Prostate gland (tissue), 2 donors: ENCODE measurements at regions not wholly inside any gene's neighbourhood (a gene's known extent, or its start where the extent isn't known, plus 50 kb on each side); places are given as distances from the start of the nearest gene placed in this dataset.

Source experiments
- DNase-seq: peaks from one replicate; pipeline ENCODE4 v3.0.0-alpha.2; 2019; ENCODE audit warnings: low spot score
- H3K27ac ChIP-seq, 2 donors: fragments of 200-600 bp; sonication (generic); 2 replicates each; pipeline ENCODE4 v1.5.1; 2017 to 2019
- H3K27me3 ChIP-seq: fragments of 200-600 bp; sonication (generic); replicated peaks from 2 replicates; pipeline ENCODE4 v1.5.1; 2019; ENCODE audit not compliant: insufficient read depth
- H3K36me3 ChIP-seq, 2 donors: fragments of 200-600 bp; sonication (generic); 1 replicate in 1 of 2; 2 replicates in 1 of 2; pipeline versions ENCODE4 v1.5.1 to v1.8.1; 2017 to 2019
- H3K4me1 ChIP-seq: fragments of 200-600 bp; sonication (generic); replicated peaks from 2 replicates; pipeline ENCODE4 v1.5.1; 2019
- H3K4me3 ChIP-seq, 2 donors: fragments of 200-600 bp; sonication (generic); 2 replicates each; pipeline ENCODE4 v1.5.1; 2017 to 2019
- H3K9me3 ChIP-seq: fragments of 200-600 bp; sonication (generic); 2 replicates; pipeline ENCODE4 v1.5.1; 2017
- POLR2A ChIP-seq: fragments of 450-650 bp; IDR thresholded peaks from one replicate; pipeline ENCODE4 v1.6.1; 2016; ENCODE audit warnings: antibody characterized with exemption, mild to moderate bottlenecking
- POLR2AphosphoS5 ChIP-seq: sonication (generic); formaldehyde crosslinking; IDR thresholded peaks from one replicate; pipeline ENCODE4 v1.6.1; 2017; ENCODE audit warnings: antibody characterized with exemption
- WGBS: methylation state at CpG from one replicate; pipeline ENCODE4 v1.1.5; 2018; 5-methylcytosine and 5-hydroxymethylcytosine counted together
- intact Hi-C: fragments of 100-400 bp; cut with DNase I; formaldehyde crosslinking; loops from one replicate; pipeline ENCODE4 v1.14.2; 2022
- TF ChIP-seq, protein P1 (sequence below), 4 experiments: fragments of 200-600 bp in 2 of 4; fragments of 450-650 bp in 2 of 4; sonication (generic) in 2 of 4; IDR thresholded peaks; 1 replicate in 3 of 4; 2 replicates in 1 of 4; pipeline ENCODE4 v1.5.1; 2016 to 2019; ENCODE audit warnings: antibody characterized with exemption in 4 of 4, mild to moderate bottlenecking in 2 of 4, moderate library complexity in 2 of 4

DNA sequence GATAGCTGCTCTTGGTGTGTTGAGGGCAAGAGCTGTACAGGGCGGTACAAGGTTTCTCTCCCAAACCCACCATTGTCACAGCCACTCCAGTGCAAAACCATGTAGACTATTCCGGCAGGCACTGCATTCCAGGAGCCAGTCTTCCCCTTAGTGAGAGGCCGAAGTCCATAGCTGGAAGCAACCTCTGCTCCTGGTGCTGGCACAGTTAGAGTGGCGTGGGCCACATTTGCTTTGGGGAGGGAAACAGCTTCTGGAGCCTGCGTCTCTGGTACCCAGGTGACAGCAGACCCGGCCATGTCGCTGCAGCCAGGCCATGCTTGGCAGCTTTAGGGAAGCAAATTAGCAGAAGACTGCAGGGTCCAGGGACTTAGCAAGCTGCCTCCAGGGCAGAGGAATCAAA is 788.0 kb downstream of the BRD1 start:
- WGBS, result 81% methylated on average over 7 of the region's 7 CpGs
- TF ChIP-seq POLR2AphosphoS5, result no peak
- TF ChIP-seq, protein P1, sequence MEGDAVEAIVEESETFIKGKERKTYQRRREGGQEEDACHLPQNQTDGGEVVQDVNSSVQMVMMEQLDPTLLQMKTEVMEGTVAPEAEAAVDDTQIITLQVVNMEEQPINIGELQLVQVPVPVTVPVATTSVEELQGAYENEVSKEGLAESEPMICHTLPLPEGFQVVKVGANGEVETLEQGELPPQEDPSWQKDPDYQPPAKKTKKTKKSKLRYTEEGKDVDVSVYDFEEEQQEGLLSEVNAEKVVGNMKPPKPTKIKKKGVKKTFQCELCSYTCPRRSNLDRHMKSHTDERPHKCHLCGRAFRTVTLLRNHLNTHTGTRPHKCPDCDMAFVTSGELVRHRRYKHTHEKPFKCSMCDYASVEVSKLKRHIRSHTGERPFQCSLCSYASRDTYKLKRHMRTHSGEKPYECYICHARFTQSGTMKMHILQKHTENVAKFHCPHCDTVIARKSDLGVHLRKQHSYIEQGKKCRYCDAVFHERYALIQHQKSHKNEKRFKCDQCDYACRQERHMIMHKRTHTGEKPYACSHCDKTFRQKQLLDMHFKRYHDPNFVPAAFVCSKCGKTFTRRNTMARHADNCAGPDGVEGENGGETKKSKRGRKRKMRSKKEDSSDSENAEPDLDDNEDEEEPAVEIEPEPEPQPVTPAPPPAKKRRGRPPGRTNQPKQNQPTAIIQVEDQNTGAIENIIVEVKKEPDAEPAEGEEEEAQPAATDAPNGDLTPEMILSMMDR (IDR thresholded peaks at IDR 0.05), result no peak
- TF ChIP-seq POLR2A, result no peak
- no peaks in the 10 kb centered on the region for H3K9me3 ChIP-seq
- H3K4me1 ChIP-seq, result no peaks in the 10 kb centered on the region
- no peak overlapping the region for H3K27ac ChIP-seq
- H3K27me3 ChIP-seq, result peaks cover 3% of the 10 kb centered on the region
- no peak for DNase-seq
- H3K4me3 ChIP-seq, result no peak overlapping the region
- intact Hi-C loops, result no loop called here
- no peaks in the 10 kb centered on the region for H3K36me3 ChIP-seq

DNA sequence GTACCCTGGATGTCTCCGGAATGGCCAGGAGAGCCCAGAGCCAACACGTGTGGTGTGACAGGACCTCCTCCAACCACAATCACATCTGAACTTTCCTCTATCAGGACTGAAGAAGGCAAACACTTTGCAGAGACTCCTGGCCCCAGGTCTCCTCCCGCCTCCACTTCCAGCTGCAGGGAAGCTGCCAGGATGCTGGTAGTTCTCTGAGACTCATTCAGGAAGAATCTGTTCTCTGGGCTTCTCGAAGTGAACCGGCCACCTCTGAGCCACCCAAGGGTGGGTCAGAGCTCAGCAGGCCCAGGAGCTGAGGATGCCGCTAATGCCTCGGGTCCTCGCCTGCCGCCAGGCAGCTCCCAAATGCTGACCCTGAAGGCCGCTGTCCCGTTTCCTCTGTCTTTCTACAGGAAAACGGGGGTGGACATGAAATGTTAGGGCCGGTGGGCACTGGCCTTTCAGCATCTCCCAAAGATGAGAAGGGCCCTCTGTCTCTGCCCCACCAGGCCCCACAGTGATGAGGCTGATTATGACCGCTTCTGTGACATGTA is 789.9 kb downstream of the BRD1 start:
- no peak for DNase-seq
- Histone ChIP-seq H3K4me1 (no peaks in the 10 kb centered on the region), H3K27ac (no peak overlapping the region), H3K27me3 (no peaks in the 10 kb centered on the region), H3K4me3 (no peak overlapping the region), H3K9me3 (no peaks in the 10 kb centered on the region), H3K36me3 (no peaks in the 10 kb centered on the region)
- 84% methylated on average over 14 of the region's 14 CpGs for WGBS
- TF ChIP-seq, protein P1 (IDR thresholded peaks at IDR 0.05), result no peak
- TF ChIP-seq POLR2A (no peak), POLR2AphosphoS5 (no peak)
- intact Hi-C loops, result no loop called here

- no peak overlapping the region for H3K4me3 ChIP-seq
- H3K4me1 ChIP-seq, result no peaks in the 10 kb centered on the region
- TF ChIP-seq POLR2AphosphoS5, result no peak
- TF ChIP-seq POLR2A, result no peak
- TF ChIP-seq, protein P1 (IDR thresholded peaks at IDR 0.05), result no peak
- intact Hi-C loops, result no loop called here
- peaks cover 3% of the 10 kb centered on the region for H3K27me3 ChIP-seq
- no peaks in the 10 kb centered on the region for H3K36me3 ChIP-seq
- no peak overlapping the region for H3K27ac ChIP-seq
- WGBS, result 61% methylated on average over 10 of the region's 10 CpGs
- DNase-seq, result no peak
- H3K9me3 ChIP-seq, result no peaks in the 10 kb centered on the region
Measured at GRCh38 chr22:49036513-49036912, 791.2 kb downstream of the BRD1 start.

- 78% methylated on average over 23 of the region's 23 CpGs for WGBS
- TF ChIP-seq POLR2AphosphoS5, result no peak
- TF ChIP-seq, protein P1 (IDR thresholded peaks at IDR 0.05), result no peak
- no peak for TF ChIP-seq POLR2A
- Histone ChIP-seq H3K4me3 (no peak overlapping the region), H3K27me3 (peaks cover 3% of the 10 kb centered on the region), H3K36me3 (no peaks in the 10 kb centered on the region), H3K9me3 (no peaks in the 10 kb centered on the region), H3K27ac (no peak overlapping the region), H3K4me1 (no peaks in the 10 kb centered on the region)
- intact Hi-C loops, result no loop called here
- no peak for DNase-seq
Measured at GRCh38 chr22:49035818-49036457, 791.7 kb downstream of the BRD1 start.
